PC-3 (cell line): ENCODE measurements at regions not wholly inside any gene's neighbourhood (a gene's known extent, or its start where the extent isn't known, plus 50 kb on each side); places are given as distances from the start of the nearest gene placed in this dataset.

Experiments used
- ATAC-seq: fragments of 200-7000 bp; cut with Tn5 transposase; 2 replicates; pipeline ENCODE4 v1.9.1; 2020; ENCODE audit warnings: mild to moderate bottlenecking, moderate library complexity
- BruUV-seq: library from RNA; stranded (reverse); fragments of 400-500 nt; replicated peaks from 2 replicates; lab custom pipeline; 2021; lab: Mats Ljungman, UMichigan
- CTCF ChIA-PET: fragments of 300-600 bp; sonication (Branson Sonifier 250); formaldehyde crosslinking; loops from one replicate; lab custom pipeline; 2022; ENCODE audit warnings: antibody characterized with exemption; lab: Charles Lee
- POLR2A ChIA-PET: fragments of 300-600 bp; sonication (Branson Sonifier 250); formaldehyde crosslinking; loops from one replicate; lab custom pipeline; 2022; ENCODE audit warnings: antibody characterized with exemption; ENCODE audit not compliant: unreplicated experiment; lab: Charles Lee
- DNase-seq: peaks from one replicate; pipeline ENCODE4 v3.0.0-alpha.2; 2015
- H2AFZ ChIP-seq: fragments of 300-600 bp; sonication (generic); 2 replicates; pipeline ENCODE4 v1.6.0; 2016; ENCODE audit warnings: antibody characterized with exemption, low read length
- H3F3A ChIP-seq: fragments of 300-600 bp; sonication (generic); one replicate; pipeline ENCODE4 v1.6.0; 2017; ENCODE audit warnings: antibody characterized with exemption, low read length, control low read depth, mild to moderate bottlenecking; ENCODE audit not compliant: unreplicated experiment
- H3K27ac ChIP-seq: fragments of 300-600 bp; sonication (generic); 2 replicates; pipeline ENCODE4 v1.5.1; 2016; ENCODE audit warnings: mild to moderate bottlenecking, low read length
- H3K27me3 ChIP-seq: fragments of 300-600 bp; sonication (generic); 2 replicates; pipeline ENCODE4 v1.6.1; 2016; ENCODE audit warnings: low read length, mixed read lengths
- H3K36me3 ChIP-seq: fragments of 300-600 bp; sonication (generic); 2 replicates; pipeline ENCODE4 v1.6.1; 2016; ENCODE audit warnings: low read depth, mixed run types, low read length, mixed read lengths
- H3K4me1 ChIP-seq: fragments of 300-600 bp; sonication (generic); 2 replicates; pipeline ENCODE4 v1.5.1; 2016; ENCODE audit warnings: low read length; ENCODE audit not compliant: insufficient read depth
- H3K4me2 ChIP-seq: fragments of 300-600 bp; sonication (generic); 2 replicates; pipeline ENCODE4 v1.6.0; 2016; ENCODE audit warnings: low read length
- H3K4me3 ChIP-seq: fragments of 300-600 bp; sonication (generic); 2 replicates; pipeline ENCODE4 v1.5.1; 2016; ENCODE audit warnings: mild to moderate bottlenecking, low read length, mixed read lengths
- H3K79me2 ChIP-seq: fragments of 300-600 bp; sonication (generic); 2 replicates; pipeline ENCODE4 v1.6.1; 2017; ENCODE audit warnings: low read length, mixed read lengths
- H3K9ac ChIP-seq: fragments of 300-600 bp; sonication (generic); 2 replicates; pipeline ENCODE4 v1.6.0; 2016; ENCODE audit warnings: mild to moderate bottlenecking, low read length
- H3K9me2 ChIP-seq: fragments of 300-600 bp; sonication (generic); replicated peaks from 2 replicates; pipeline ENCODE4 v1.6.1; 2016; ENCODE audit warnings: mixed run types, low read length, mixed read lengths
- H3K9me3 ChIP-seq: fragments of 300-600 bp; sonication (generic); 2 replicates; pipeline ENCODE4 v1.6.1; 2016; ENCODE audit warnings: low read length, mixed read lengths
- H4K20me1 ChIP-seq: fragments of 300-600 bp; sonication (generic); 2 replicates; pipeline ENCODE4 v1.6.1; 2016; ENCODE audit warnings: low read length, mixed read lengths
- EZH2 ChIP-seq: fragments of 300-600 bp; sonication (generic); IDR thresholded peaks from one replicate; pipeline ENCODE4 v1.6.1; 2017; ENCODE audit warnings: antibody characterized with exemption, mild to moderate bottlenecking, low read length; ENCODE audit not compliant: unreplicated experiment
- EZH2phosphoT487 ChIP-seq: fragments of 300-600 bp; sonication (generic); IDR thresholded peaks from 2 replicates; pipeline ENCODE4 v1.6.1; 2018; ENCODE audit warnings: mild to moderate bottlenecking, antibody characterized with exemption, low read length, borderline replicate concordance
- intact Hi-C: fragments of 100-400 bp; cut with micrococcal nuclease; formaldehyde crosslinking; loops from 2 replicates; pipeline ENCODE4 v1.9.0; 2023
- TF ChIP-seq, protein P1 (sequence below): fragments of 300-600 bp; sonication (generic); conservative IDR thresholded peaks from 2 replicates; pipeline ENCODE4 v1.5.1; 2017; ENCODE audit warnings: antibody characterized with exemption, low read depth, mild to moderate bottlenecking, low read length

- DNase-seq (no peak), ATAC-seq (no peak)
- BruUV-seq = no TSS peak
- Histone ChIP-seq H2AFZ (0 out of 2 replicates have a peak overlapping the region, but pooled peaks have one; percentile 30), H3K4me2 (no peak overlapping the region), H3K9me2 (no peaks in the 10 kb centered on the region), H3F3A (no peaks in the 10 kb centered on the region), H4K20me1 (no peaks in the 10 kb centered on the region), H3K9ac (no peak overlapping the region), H3K27ac (no peak overlapping the region), H3K27me3 (no peaks in the 10 kb centered on the region), H3K36me3 (no peaks in the 10 kb centered on the region), H3K4me3 (no peak overlapping the region), H3K79me2 (no peaks in the 10 kb centered on the region), H3K4me1 (no peaks in the 10 kb centered on the region), H3K9me3 (no peaks in the 10 kb centered on the region)
- ChIA-PET POLR2A (no interaction called here), CTCF (no interaction called here)
- TF ChIP-seq, protein P1, sequence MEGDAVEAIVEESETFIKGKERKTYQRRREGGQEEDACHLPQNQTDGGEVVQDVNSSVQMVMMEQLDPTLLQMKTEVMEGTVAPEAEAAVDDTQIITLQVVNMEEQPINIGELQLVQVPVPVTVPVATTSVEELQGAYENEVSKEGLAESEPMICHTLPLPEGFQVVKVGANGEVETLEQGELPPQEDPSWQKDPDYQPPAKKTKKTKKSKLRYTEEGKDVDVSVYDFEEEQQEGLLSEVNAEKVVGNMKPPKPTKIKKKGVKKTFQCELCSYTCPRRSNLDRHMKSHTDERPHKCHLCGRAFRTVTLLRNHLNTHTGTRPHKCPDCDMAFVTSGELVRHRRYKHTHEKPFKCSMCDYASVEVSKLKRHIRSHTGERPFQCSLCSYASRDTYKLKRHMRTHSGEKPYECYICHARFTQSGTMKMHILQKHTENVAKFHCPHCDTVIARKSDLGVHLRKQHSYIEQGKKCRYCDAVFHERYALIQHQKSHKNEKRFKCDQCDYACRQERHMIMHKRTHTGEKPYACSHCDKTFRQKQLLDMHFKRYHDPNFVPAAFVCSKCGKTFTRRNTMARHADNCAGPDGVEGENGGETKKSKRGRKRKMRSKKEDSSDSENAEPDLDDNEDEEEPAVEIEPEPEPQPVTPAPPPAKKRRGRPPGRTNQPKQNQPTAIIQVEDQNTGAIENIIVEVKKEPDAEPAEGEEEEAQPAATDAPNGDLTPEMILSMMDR = no peak
- no peak for TF ChIP-seq EZH2phosphoT487
- no peak for TF ChIP-seq EZH2
- intact Hi-C loops = no loop called here
These were observed 70.9 kb upstream of the OR5AK2 start for GRCh38 chr11:56917708-56918400.

DNA sequence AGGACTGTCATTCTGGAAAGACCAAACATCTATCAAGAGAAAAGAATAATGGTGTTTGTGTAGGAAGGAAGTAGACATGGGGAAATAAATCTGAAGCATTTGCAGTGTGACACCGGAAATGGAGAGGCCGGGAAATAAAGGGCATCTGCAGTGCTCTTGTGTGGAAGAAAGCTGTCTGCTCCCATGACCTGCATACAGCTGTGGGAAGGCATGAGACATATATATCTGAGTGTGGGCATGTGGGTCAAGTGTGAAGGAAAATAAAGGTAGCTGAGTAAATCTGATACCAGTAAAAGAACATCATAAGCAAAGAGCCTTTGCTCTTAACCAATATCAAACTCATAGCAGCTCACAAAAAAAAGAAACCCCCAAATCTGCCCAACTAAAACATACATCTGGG, 72.1 kb upstream of the OR5AK2 start:
- Histone ChIP-seq H3K4me1 (no peaks in the 10 kb centered on the region), H4K20me1 (no peaks in the 10 kb centered on the region), H3K27ac (no peak overlapping the region), H3F3A (no peaks in the 10 kb centered on the region), H3K9ac (no peak overlapping the region), H3K4me3 (no peak overlapping the region), H2AFZ (no peak overlapping the region), H3K27me3 (no peaks in the 10 kb centered on the region), H3K79me2 (no peaks in the 10 kb centered on the region), H3K9me2 (no peaks in the 10 kb centered on the region), H3K4me2 (no peak overlapping the region), H3K36me3 (no peaks in the 10 kb centered on the region), H3K9me3 (no peaks in the 10 kb centered on the region)
- intact Hi-C loops = no loop called here
- POLR2A ChIA-PET = no interaction called here
- ATAC-seq (no peak), DNase-seq (no peak)
- no TSS peak for BruUV-seq
- no peak for TF ChIP-seq EZH2phosphoT487
- TF ChIP-seq, protein P1 = no peak
- no peak for TF ChIP-seq EZH2
- CTCF ChIA-PET = no interaction called here

- ATAC-seq (no peak), DNase-seq (no peak)
- no peaks in the 10 kb centered on the region for H3F3A ChIP-seq
- H3K79me2 ChIP-seq = no peaks in the 10 kb centered on the region
- H3K4me3 ChIP-seq = no peak overlapping the region
- no peaks in the 10 kb centered on the region for H4K20me1 ChIP-seq
- intact Hi-C loops = no loop called here
- H2AFZ ChIP-seq = no peak overlapping the region
- TF ChIP-seq EZH2phosphoT487 (no peak), EZH2 (no peak)
- TF ChIP-seq, protein P1 = no peak
- ChIA-PET CTCF (no interaction called here), POLR2A (no interaction called here)
- H3K9me3 ChIP-seq = no peaks in the 10 kb centered on the region
- H3K4me1 ChIP-seq = peaks cover 4% of the 10 kb centered on the region
- no peak overlapping the region for H3K9ac ChIP-seq
- no peak overlapping the region for H3K4me2 ChIP-seq
- no peaks in the 10 kb centered on the region for H3K9me2 ChIP-seq
- H3K36me3 ChIP-seq = no peaks in the 10 kb centered on the region
- no peak overlapping the region for H3K27ac ChIP-seq
- no peaks in the 10 kb centered on the region for H3K27me3 ChIP-seq
- no TSS peak for BruUV-seq
These were observed 72.6 kb upstream of the OR5AK2 start for GRCh38 chr11:56916162-56916561.
